Colon (tissue), 2 donors: ENCODE measurements at regions not wholly inside any gene's neighbourhood (a gene's known extent, or its start where the extent isn't known, plus 50 kb on each side); places are given as distances from the start of the nearest gene placed in this dataset.

Experiments used
- FAIRE-seq: peaks from 2 replicates; lab custom pipeline; 2012; peaks lifted over from hg19 to GRCh38; lab: Jason Lieb, UNC
- donor health status: control.
- donor health status: control.

GRCh38 chr4:1511441-1512041 lies 105.3 kb upstream of the NKX1-1 start:
- no peak for FAIRE-seq

- FAIRE-seq, result no peak
Measured at GRCh38 chr4:1510931-1511330, 104.7 kb upstream of the NKX1-1 start.

- FAIRE-seq, result no peak
Measured at GRCh38 chr4:1509366-1509765, 103.1 kb upstream of the NKX1-1 start.

GRCh38 chr4:1508161-1509160 lies 102.2 kb upstream of the NKX1-1 start:
- FAIRE-seq, result no peak

GRCh38 chr4:1506956-1507721 lies 100.9 kb upstream of the NKX1-1 start:
- no peak for FAIRE-seq

- FAIRE-seq, result no peak
Measured at GRCh38 chr4:1505511-1506460, 99.5 kb upstream of the NKX1-1 start.

- FAIRE-seq, result no peak
Measured at GRCh38 chr4:1504595-1505500, 98.6 kb upstream of the NKX1-1 start.

GRCh38 chr4:1503583-1504471 lies 97.6 kb upstream of the NKX1-1 start:
- FAIRE-seq, result no peak

- FAIRE-seq, result no peak
Measured at GRCh38 chr4:1502976-1503375, 96.7 kb upstream of the NKX1-1 start.

- no peak for FAIRE-seq
Measured at GRCh38 chr4:1502501-1502886, 96.3 kb upstream of the NKX1-1 start.

GRCh38 chr4:1501754-1502500 lies 95.7 kb upstream of the NKX1-1 start:
- FAIRE-seq, result no peak

- no peak for FAIRE-seq
Measured at GRCh38 chr4:1500966-1501753, 94.9 kb upstream of the NKX1-1 start.

- no peak for FAIRE-seq
Measured at GRCh38 chr4:1500231-1500965, 94.2 kb upstream of the NKX1-1 start.

GRCh38 chr4:1499465-1499864 lies 93.2 kb upstream of the NKX1-1 start:
- FAIRE-seq, result no peak

GRCh38 chr4:1497189-1497801 lies 91.1 kb upstream of the NKX1-1 start:
- FAIRE-seq, result no peak

- FAIRE-seq, result no peak
Measured at GRCh38 chr4:1496116-1496642, 89.9 kb upstream of the NKX1-1 start.
